Thyroid gland (tissue), 4 donors: ENCODE measurements at regions not wholly inside any gene's neighbourhood (a gene's known extent, or its start where the extent isn't known, plus 50 kb on each side); places are given as distances from the start of the nearest gene placed in this dataset.

Experiments
- CTCF ChIP-seq, 6 experiments: fragments of 200-600 bp in 3 of 6; fragments of 450-650 bp in 3 of 6; sonication (generic) in 3 of 6; IDR thresholded peaks; one replicate each; pipeline ENCODE4 v1.5.1; 2016 to 2019; ENCODE audit warnings: antibody characterized with exemption in 6 of 6, mild to moderate bottlenecking in 2 of 6, inconsistent platforms in 1 of 6, moderate library complexity in 1 of 6
- POLR2A ChIP-seq, 2 donors: fragments of 450-650 bp; IDR thresholded peaks; one replicate each; pipeline ENCODE4 v1.6.1; 2017; ENCODE audit warnings: antibody characterized with exemption in 2 of 2, mild to moderate bottlenecking in 2 of 2, moderate library complexity in 1 of 2

DNA sequence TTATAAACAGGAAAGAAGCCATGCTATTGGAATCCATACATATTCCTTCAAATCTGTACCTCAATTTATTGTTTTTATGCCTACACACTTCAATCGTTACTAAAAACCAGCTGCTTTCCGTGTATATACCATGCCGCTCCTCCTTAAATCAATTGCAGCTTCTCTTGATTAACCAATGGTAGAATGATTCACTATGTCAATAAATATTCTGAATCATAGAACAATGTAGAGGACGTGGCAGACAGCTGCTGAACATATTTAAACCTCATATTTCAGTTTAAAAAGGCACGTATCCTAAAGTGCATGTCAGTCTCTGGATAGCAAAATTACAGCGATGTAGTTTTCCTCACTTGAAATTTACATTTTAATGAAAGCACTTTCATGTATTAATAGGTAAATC, 100.4 kb downstream of the MRPL39 start:
- TF ChIP-seq CTCF (IDR thresholded peaks at IDR 0.05), result no peak
- no peak for TF ChIP-seq POLR2A (IDR thresholded peaks at IDR 0.05)
